ENCODE measurements at regions not wholly inside any gene's neighbourhood (a gene's known extent, or its start where the extent isn't known, plus 50 kb on each side); places are given as distances from the start of the nearest gene placed in this dataset.
"Not testable (repeated sequence)": the region's sequence is repeated elsewhere in the genome, so short reads cannot be mapped to it uniquely, and the experiment has no call there.

DNA sequence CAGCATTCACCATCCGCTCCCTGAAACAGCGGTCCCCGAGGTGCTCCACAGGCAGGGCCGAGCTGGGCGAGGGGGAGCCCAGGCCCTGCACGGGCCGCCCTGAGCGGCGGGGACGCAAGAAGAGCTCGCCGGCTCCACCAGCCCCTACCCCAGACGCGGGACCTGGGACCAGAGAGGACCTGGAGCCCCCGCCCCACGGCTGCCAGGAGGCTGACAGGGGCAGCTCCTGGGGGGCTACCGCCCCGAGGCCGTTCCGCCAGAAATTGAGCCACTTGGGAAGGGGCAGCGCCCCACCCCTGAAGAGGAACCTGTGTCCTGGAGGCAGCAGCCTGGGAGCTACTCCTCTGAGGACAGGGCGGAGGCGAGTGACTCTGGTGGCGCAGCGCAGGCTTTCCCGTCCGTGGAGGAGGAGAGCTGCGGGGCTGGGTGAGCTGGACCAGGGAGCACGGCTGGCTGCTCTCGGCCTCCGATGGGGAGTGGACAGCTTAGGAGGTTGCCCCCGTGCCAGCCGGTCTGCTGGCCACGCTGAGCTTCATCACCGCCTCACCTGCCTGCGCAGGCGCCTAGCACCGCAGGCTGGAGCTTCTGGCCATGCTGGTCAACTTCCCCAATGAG lies 529.1 kb upstream of the DEFB115 start:
- TF ChIP-seq, protein P1, sequence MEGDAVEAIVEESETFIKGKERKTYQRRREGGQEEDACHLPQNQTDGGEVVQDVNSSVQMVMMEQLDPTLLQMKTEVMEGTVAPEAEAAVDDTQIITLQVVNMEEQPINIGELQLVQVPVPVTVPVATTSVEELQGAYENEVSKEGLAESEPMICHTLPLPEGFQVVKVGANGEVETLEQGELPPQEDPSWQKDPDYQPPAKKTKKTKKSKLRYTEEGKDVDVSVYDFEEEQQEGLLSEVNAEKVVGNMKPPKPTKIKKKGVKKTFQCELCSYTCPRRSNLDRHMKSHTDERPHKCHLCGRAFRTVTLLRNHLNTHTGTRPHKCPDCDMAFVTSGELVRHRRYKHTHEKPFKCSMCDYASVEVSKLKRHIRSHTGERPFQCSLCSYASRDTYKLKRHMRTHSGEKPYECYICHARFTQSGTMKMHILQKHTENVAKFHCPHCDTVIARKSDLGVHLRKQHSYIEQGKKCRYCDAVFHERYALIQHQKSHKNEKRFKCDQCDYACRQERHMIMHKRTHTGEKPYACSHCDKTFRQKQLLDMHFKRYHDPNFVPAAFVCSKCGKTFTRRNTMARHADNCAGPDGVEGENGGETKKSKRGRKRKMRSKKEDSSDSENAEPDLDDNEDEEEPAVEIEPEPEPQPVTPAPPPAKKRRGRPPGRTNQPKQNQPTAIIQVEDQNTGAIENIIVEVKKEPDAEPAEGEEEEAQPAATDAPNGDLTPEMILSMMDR (conservative IDR thresholded peaks at IDR 0.05 in 1 of 2, IDR thresholded peaks at IDR 0.05 in 1 of 2; ENCODE audit: extremely low read depth in 1 of 2, insufficient read depth in 1 of 2, low read depth in 1 of 2, low read length in 2 of 2), result not testable (repeated sequence)
- not testable (repeated sequence) for TF ChIP-seq EZH2 (IDR thresholded peaks at IDR 0.05; ENCODE audit: borderline replicate concordance, low read length)
